ENCODE measurements at regions not wholly inside any gene's neighbourhood (a gene's known extent, or its start where the extent isn't known, plus 50 kb on each side); places are given as distances from the start of the nearest gene placed in this dataset.

DNA sequence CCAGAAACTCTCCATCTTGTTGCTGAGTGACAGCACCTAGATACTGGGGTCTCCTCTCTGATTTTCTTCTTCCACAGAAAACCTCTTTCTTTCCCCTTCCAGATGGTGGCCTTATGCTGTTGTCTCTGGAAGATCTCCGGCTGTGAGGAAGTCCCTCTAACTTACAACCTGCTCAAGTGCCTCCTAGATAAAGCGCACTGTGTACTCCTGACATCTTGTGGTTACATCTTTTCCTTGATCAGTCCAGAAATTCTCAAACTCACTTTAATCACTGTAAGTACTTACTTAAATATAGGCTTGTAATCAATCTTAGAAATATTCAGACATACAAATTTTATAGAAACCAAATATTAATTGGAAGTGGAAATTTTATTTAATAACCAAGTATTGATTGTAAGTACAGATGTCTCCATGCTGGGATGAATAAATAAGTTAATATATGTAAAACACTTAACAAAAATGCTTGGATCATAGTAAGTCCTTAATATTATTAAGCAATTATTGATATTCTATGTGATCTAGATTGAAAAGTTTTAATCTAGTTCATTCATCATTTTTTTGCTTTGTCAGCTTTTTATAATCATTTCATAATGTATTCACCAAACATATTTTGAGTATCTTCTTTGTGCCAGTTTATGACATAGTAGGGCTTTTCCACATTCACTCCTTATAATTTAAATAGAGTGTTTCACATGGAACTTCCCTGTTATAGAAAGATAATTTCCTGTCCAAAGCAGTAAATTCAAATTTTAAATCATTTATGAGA, 1381.4 kb upstream of the CDH6 start:
- no peak for TF ChIP-seq GATA3 (IDR thresholded peaks at IDR 0.05; ENCODE audit: low read depth, low read length)
- TF ChIP-seq GATA2 (IDR thresholded peaks at IDR 0.05; ENCODE audit: low read depth, low read length) = no peak

DNA sequence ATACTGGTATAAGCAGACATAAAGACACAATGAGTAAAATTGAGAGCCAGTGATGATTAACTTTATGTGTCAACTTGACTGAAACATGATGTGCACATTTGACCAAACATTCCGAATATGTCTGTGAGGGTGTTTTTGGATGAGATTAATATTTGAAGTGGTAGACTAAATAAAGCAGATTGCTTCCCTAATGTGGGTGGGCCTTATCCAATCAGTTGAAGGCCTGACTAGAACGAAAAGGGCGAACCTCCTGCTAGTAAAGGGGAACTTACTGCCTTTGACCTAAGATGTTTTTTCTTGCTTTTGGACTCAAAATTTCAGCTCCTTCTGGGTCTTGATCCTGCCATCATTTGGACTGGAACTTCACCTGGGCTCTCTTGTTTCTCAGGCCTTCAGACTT, 1387.7 kb upstream of the CDH6 start:
- TF ChIP-seq GATA2 (IDR thresholded peaks at IDR 0.05; ENCODE audit: low read depth, low read length) (no peak), GATA3 (IDR thresholded peaks at IDR 0.05; ENCODE audit: low read depth, low read length) (no peak)

DNA sequence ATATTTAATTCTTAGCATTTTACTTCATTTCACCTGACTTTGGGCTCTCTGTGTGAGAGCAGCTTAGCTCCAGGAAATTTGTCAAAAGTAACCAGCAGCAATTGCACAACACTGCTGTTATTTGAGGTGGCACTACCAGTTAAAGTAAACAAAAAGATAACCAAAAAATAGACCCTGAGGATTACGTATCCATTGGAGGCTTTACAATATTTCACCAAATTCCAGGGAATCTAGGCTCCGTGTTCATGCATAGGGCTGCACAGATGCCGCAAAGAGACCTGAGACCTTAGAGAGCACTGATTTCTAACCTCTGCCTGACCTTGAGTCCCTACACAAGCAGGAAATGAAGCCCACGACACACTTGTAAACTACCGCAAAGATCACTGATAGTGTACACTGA, 1392.7 kb upstream of the CDH6 start:
- TF ChIP-seq GATA2 (IDR thresholded peaks at IDR 0.05; ENCODE audit: low read depth, low read length) (no peak), GATA3 (IDR thresholded peaks at IDR 0.05; ENCODE audit: low read depth, low read length) (no peak)

DNA sequence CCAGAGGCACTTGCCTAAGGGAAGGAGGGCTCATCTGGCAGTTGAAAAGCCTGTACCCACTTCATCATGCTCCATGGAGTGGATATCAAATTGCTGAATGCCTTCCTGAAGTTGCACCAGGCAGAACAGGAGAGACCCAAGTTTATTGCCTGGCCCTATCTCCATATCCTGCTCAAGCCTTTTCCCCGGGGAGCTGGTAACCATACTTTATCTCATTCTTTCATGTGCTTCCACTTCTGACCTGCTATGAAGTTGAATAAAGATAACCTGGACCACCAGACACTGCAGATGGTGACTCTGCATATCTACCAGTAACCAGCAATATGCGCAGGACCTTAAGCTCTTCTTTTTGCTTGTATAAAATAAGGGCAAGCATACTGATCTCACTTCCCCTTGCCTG, 1397.5 kb upstream of the CDH6 start:
- TF ChIP-seq GATA2 (IDR thresholded peaks at IDR 0.05; ENCODE audit: low read depth, low read length) (no peak), GATA3 (IDR thresholded peaks at IDR 0.05; ENCODE audit: low read depth, low read length) (no peak)

DNA sequence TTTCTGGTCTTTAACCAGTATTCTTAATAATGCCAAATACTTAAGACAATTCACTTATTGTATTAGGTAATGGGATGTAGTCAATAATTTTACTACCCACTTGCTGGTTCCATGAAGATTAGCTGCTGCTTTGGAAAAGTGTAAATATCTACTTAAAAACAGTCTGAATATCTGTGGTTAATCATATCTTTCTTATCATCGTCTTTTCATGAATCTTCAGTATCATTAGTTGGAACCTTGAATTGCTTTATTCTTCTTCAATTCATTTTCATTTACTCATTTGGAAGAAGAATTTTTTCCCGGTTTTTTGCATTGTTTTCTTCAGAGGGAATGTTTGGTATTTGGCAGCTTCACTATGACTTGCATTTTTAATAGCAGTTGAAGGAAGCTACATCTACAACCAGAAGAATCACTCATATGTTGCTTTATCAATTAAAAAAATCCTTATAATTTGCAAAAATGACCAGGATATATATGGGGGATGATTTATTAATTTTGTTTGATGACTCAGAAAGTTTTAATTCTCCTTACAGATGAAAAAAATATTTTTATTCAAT, 1398.3 kb upstream of the CDH6 start:
- TF ChIP-seq GATA3 (IDR thresholded peaks at IDR 0.05; ENCODE audit: low read depth, low read length) (no peak), GATA2 (IDR thresholded peaks at IDR 0.05; ENCODE audit: low read depth, low read length) (no peak)

DNA sequence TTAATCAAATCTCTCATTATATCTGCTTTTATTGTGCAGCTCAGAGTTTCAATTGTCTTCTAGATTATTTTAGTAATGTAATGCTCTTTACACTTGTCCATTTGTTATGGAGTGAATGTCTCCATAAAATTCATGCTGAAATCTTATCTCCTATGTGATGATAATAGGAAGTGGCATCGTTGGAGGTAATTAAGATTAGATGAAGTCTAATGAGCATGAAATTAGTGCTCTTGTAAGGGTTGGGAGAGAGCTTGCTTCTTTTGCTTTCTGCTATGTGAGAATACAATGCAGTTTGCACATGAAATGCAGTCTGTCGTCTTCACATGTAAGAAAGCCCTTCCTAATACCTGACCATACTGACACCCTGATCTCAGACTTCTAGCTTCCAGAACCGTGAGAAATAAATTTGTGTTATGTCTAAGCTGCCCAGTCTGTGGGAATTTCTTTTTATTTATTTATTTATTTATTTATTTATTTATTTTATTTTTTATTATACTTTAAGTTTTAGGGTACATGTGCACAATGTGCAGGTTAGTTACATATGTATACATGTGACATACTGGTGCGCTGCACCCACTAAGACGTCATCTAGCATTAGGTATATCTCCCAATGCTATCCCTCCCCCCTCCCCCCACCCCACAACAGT, 1399.2 kb upstream of the CDH6 start:
- no peak for TF ChIP-seq GATA2 (IDR thresholded peaks at IDR 0.05; ENCODE audit: low read depth, low read length)
- TF ChIP-seq GATA3 (IDR thresholded peaks at IDR 0.05; ENCODE audit: low read depth, low read length) = no peak

DNA sequence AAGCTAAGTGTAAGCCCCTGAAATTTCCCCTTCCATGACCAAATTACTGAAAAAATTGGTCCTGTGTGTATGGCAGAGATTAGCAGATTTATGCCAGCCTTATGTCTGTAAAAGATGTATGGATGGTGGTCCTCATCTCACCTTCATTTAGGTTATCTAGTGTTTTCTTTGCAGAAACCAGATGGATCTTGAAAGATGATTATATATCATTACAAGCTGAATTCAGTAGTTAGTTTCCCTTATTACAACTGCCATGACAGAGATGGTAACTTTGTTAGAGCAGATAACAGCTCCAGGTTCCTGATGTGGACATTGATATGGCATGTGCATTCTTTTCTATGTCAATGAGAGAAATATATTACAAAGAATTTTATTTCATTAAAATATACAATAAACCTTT, 1403.2 kb upstream of the CDH6 start:
- TF ChIP-seq GATA3 (IDR thresholded peaks at IDR 0.05; ENCODE audit: low read depth, low read length) = no peak
- no peak for TF ChIP-seq GATA2 (IDR thresholded peaks at IDR 0.05; ENCODE audit: low read depth, low read length)

DNA sequence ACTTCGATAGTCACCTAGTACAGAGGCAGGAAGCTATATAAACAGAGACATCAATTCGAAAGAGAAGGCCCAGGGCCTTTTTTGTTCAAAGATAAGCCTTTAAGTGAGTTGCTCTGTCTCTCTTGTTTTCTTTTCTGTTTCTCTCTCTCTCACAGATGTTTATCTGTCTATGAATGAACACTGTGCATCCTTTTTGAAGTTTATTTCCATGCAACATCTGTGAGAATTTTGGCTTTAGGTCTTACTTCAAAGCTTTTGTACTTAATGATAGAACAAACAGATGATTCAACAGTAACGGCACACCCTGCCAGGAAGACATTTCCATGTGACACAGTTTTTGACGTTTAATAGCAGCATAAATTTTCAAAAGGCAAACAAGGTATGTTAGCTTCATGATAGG, 1413.1 kb upstream of the CDH6 start:
- TF ChIP-seq GATA3 (IDR thresholded peaks at IDR 0.05; ENCODE audit: low read depth, low read length) = no peak
- TF ChIP-seq GATA2 (IDR thresholded peaks at IDR 0.05; ENCODE audit: low read depth, low read length) = no peak

DNA sequence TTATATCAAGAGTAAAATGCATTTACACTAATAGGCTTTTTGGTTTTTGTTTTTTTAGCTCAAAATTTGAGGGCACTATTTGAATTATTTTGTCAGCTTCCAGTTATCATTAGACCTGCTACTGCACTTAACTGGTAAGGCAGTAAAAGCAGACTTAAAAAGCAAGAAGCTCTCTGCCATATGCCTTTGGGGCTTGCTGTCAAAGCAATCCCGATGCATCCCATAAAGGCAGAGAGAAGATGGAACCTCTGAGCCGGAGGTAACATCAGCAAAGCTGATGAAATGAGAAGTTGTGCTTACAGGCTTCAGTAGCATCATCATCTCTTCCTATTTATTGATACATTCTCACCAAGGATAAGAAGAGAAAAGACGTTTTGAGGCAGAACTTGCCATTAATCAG, 1414.3 kb upstream of the CDH6 start:
- TF ChIP-seq GATA3 (IDR thresholded peaks at IDR 0.05; ENCODE audit: low read depth, low read length) (no peak), GATA2 (IDR thresholded peaks at IDR 0.05; ENCODE audit: low read depth, low read length) (no peak)

DNA sequence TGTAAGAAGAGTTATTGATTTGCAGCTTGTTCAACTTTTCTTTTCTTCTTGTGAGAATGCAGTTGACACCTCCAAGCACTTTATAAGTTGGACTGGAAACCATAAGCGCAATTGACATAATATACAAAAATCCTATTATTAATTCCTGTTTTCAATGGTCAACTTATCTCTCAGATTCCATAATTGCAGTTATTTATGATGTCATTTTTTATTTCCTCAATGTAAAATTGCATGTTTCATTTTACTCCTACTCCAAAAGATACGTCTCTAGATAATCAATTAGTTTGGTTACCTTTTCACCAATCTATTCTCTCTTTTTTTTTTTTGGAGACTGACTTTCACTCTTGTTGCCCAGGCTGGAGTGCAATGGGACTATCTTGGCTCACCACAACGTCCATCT, 1416.1 kb upstream of the CDH6 start:
- no peak for TF ChIP-seq GATA2 (IDR thresholded peaks at IDR 0.05; ENCODE audit: low read depth, low read length)
- no peak for TF ChIP-seq GATA3 (IDR thresholded peaks at IDR 0.05; ENCODE audit: low read depth, low read length)

DNA sequence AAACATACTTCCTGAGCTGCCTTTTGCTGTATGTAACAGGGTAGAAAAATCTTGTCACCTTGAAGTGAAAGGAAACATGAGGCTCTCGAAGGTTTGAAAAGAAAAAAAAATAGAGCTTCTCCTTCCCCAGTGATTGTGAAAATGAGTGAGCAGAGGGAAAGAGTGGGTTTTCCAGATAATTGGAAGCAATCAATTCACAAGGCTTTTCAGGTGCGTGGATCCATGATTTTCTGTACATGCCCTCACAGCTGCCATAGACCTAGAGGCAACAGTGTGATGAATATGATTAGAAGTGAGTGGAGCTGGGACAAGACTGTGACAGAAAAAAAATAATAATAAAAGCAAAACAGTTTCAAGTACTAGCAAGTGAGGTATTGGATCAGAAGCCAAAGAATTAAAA, 1422.5 kb upstream of the CDH6 start:
- TF ChIP-seq GATA3 (IDR thresholded peaks at IDR 0.05; ENCODE audit: low read depth, low read length) = no peak
- no peak for TF ChIP-seq GATA2 (IDR thresholded peaks at IDR 0.05; ENCODE audit: low read depth, low read length)

DNA sequence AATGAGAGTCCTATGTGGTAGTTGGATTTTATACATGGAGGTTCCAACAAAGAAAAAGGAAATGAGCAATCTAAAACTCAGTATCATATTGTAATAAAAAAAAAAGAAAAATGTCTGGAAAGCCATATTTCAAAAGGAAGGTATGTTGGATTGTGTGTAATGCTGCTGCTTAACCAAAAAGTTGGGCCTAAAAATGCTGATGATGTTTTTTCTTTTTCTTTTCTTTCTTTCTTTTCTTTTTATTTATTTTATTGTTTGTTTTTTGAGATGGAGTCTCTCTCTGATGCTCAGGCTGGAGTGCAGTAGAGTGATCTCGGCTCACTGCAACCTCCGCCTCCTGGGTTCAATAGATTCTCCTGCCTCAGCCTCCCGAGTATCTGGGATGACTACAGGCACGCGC, 1424.0 kb upstream of the CDH6 start:
- no peak for TF ChIP-seq GATA3 (IDR thresholded peaks at IDR 0.05; ENCODE audit: low read depth, low read length)
- TF ChIP-seq GATA2 (IDR thresholded peaks at IDR 0.05; ENCODE audit: low read depth, low read length) = no peak

DNA sequence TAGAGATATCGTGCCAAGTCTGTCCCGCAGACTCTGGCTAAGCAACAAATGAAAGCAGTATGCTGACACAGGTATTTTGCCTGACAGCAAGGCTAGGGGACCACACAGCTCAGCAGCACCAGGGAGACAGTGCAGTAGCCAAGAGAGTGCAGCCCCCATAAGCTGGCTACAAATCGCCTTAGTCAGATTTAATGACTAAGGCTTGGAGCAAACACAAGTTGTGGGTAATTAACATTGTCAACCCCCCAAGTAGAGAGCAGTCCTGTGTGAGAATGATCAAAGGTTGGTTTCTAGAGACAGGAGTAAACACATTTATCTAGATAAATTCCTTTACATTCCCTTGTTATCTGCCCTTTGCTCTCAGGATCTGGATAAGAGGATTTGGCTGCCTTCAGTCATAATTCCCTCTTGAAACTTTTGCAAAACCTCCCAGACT, 1434.5 kb upstream of the CDH6 start:
- TF ChIP-seq GATA3 (IDR thresholded peaks at IDR 0.05; ENCODE audit: low read depth, low read length) (no peak), GATA2 (IDR thresholded peaks at IDR 0.05; ENCODE audit: low read depth, low read length) (no peak)

DNA sequence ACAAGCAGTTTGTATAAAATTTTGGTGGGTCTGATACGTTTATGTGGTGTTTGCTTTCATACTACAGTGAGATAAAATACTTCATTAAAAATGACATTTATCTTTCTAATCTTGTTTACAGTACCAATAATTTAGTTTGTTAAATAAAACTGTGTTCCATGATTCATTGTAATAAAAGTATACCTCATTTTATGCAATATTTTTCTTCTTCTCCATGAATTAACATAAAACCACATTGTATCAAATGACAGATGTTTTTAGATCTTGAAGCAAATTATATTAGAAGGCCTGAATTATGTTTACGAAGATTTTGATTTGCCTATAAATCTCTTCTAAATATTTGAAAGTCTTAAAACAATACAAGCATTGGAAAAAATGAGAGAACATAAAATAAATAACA, 1443.0 kb upstream of the CDH6 start:
- TF ChIP-seq GATA3 (IDR thresholded peaks at IDR 0.05; ENCODE audit: low read depth, low read length) = no peak
- no peak for TF ChIP-seq GATA2 (IDR thresholded peaks at IDR 0.05; ENCODE audit: low read depth, low read length)

DNA sequence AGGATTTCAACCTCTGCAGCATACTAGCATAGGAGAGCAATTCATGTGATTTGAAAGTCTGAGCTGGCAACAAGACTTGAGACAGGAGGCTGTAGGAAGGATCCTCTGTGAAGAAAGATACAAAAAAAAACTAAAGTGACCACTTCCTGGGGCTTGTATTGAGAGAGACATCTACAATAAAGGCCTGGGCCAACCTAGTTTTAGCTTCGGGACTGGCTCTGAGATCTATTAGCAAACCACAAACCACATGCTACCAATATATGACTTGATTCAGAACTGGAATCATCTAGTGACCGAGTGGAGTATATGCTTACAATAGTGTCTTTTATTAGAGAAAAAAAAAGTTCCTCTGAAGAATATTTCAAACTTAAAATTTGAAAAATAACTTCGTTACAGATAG, 1448.9 kb upstream of the CDH6 start:
- no peak for TF ChIP-seq GATA3 (IDR thresholded peaks at IDR 0.05; ENCODE audit: low read depth, low read length)
- TF ChIP-seq GATA2 (IDR thresholded peaks at IDR 0.05; ENCODE audit: low read depth, low read length) = no peak
